PC-9 (cell line): ENCODE measurements at regions not wholly inside any gene's neighbourhood (a gene's known extent, or its start where the extent isn't known, plus 50 kb on each side); places are given as distances from the start of the nearest gene placed in this dataset.
A peak's percentile ranks its signal among the peaks of the same experiment; 100 is the strongest.

ENCODE experiments used
- BruUV-seq: library from RNA; stranded (reverse); fragments of 400-500 nt; replicated peaks from 2 replicates; lab custom pipeline; 2021; lab: Mats Ljungman, UMichigan
- CTCF ChIA-PET: fragments of 300-600 bp; sonication (Branson Sonifier 250); formaldehyde crosslinking; loops from one replicate; lab custom pipeline; 2022; ENCODE audit warnings: antibody characterized with exemption; lab: Charles Lee
- POLR2A ChIA-PET: fragments of 300-600 bp; sonication (Branson Sonifier 250); formaldehyde crosslinking; loops from one replicate; lab custom pipeline; 2022; ENCODE audit warnings: antibody characterized with exemption; ENCODE audit not compliant: unreplicated experiment; lab: Charles Lee
- DNase-seq, 2 experiments: peaks; one replicate each; pipeline versions ENCODE4 v3.0.0 to v3.0.0-alpha.2; 2015 to 2022; ENCODE audit warnings: mixed read lengths in 1 of 2
- H2AFZ ChIP-seq: fragments of 200-600 bp; sonication (generic); 2 replicates; pipeline ENCODE4 v1.8.1; 2017; ENCODE audit warnings: antibody characterized with exemption
- H3F3A ChIP-seq: fragments of 200-600 bp; sonication (generic); 2 replicates; pipeline ENCODE4 v1.8.1; 2017; ENCODE audit warnings: antibody characterized with exemption, mild to moderate bottlenecking, low read depth; ENCODE audit not compliant: insufficient read depth
- H3K27ac ChIP-seq: fragments of 200-600 bp; sonication (generic); 2 replicates; pipeline ENCODE4 v1.6.1; 2016; ENCODE audit warnings: mixed run types
- H3K27me3 ChIP-seq: fragments of 200-600 bp; sonication (generic); 2 replicates; pipeline ENCODE4 v1.6.1; 2016; ENCODE audit warnings: low read depth, mixed run types; ENCODE audit not compliant: insufficient read depth
- H3K36me3 ChIP-seq: fragments of 200-600 bp; sonication (generic); 2 replicates; pipeline ENCODE4 v1.6.1; 2016; ENCODE audit warnings: low read depth, mixed run types
- H3K4me1 ChIP-seq: fragments of 200-600 bp; sonication (generic); replicated peaks from 2 replicates; pipeline ENCODE4 v1.6.1; 2016; ENCODE audit warnings: mixed run types; ENCODE audit not compliant: insufficient read depth
- H3K4me2 ChIP-seq: fragments of 200-600 bp; sonication (generic); 2 replicates; pipeline ENCODE4 v1.6.1; 2017; ENCODE audit warnings: mixed run types
- H3K4me3 ChIP-seq: fragments of 200-600 bp; sonication (generic); 2 replicates; pipeline ENCODE4 v1.6.1; 2016; ENCODE audit warnings: mixed run types
- H3K79me2 ChIP-seq: fragments of 200-600 bp; sonication (generic); 2 replicates; pipeline ENCODE4 v1.6.1; 2017; ENCODE audit warnings: low read depth, mixed run types
- H3K9me2 ChIP-seq: fragments of 200-600 bp; sonication (generic); 2 replicates; pipeline ENCODE4 v1.8.1; 2017; ENCODE audit warnings: mild to moderate bottlenecking; ENCODE audit not compliant: insufficient read depth
- H3K9me3 ChIP-seq: fragments of 200-600 bp; sonication (generic); 2 replicates; pipeline ENCODE4 v1.8.1; 2016; ENCODE audit warnings: low read depth; ENCODE audit not compliant: insufficient read depth
- H4K20me1 ChIP-seq: fragments of 200-600 bp; sonication (generic); 2 replicates; pipeline ENCODE4 v1.8.1; 2017; ENCODE audit not compliant: insufficient read depth
- CTCF ChIP-seq: fragments of 200-600 bp; sonication (generic); conservative IDR thresholded peaks from 2 replicates; pipeline ENCODE4 v1.6.1; 2017; ENCODE audit warnings: mixed run types, antibody characterized with exemption, mild to moderate bottlenecking, moderate library complexity
- EZH2 ChIP-seq: fragments of 200-600 bp; sonication (generic); IDR thresholded peaks from 2 replicates; pipeline ENCODE4 v1.8.0; 2017; ENCODE audit warnings: antibody characterized with exemption, low read depth
- intact Hi-C: fragments of 100-400 bp; cut with micrococcal nuclease; formaldehyde crosslinking; loops from one replicate; pipeline ENCODE4 v1.10.0; 2022; ENCODE audit not compliant: unreplicated experiment

GRCh38 chr3:132167870-132168269 is 133.1 kb upstream of the CPNE4 start:
- Histone ChIP-seq H3K9me3 (no peaks in the 10 kb centered on the region), H4K20me1 (no peaks in the 10 kb centered on the region), H3K9me2 (no peaks in the 10 kb centered on the region), H3K4me3 (no peak overlapping the region), H2AFZ (no peak overlapping the region), H3K36me3 (no peaks in the 10 kb centered on the region), H3K27me3 (no peaks in the 10 kb centered on the region), H3K4me2 (no peak overlapping the region), H3K4me1 (peaks cover 29% of the 10 kb centered on the region), H3K27ac (no peak overlapping the region), H3K79me2 (no peaks in the 10 kb centered on the region), H3F3A (peaks cover 25% of the 10 kb centered on the region)
- CTCF ChIA-PET = no interaction called here
- intact Hi-C loops = no loop called here
- TF ChIP-seq EZH2 (no peak), CTCF (no peak)
- POLR2A ChIA-PET = no interaction called here
- no TSS peak for BruUV-seq
- DNase-seq = no peak

- Histone ChIP-seq H3K36me3 (no peaks in the 10 kb centered on the region), H3K9me2 (no peaks in the 10 kb centered on the region), H3F3A (no peaks in the 10 kb centered on the region), H3K4me2 (no peak overlapping the region), H3K4me3 (no peak overlapping the region), H3K27ac (no peak overlapping the region), H3K27me3 (no peaks in the 10 kb centered on the region), H2AFZ (no peak overlapping the region), H3K4me1 (no peaks in the 10 kb centered on the region), H3K9me3 (no peaks in the 10 kb centered on the region; the same call in 1 of the 2 replicates), H4K20me1 (no peaks in the 10 kb centered on the region), H3K79me2 (no peaks in the 10 kb centered on the region)
- no peak for TF ChIP-seq EZH2
- no peak for TF ChIP-seq CTCF
- BruUV-seq = no TSS peak
- intact Hi-C loops = no loop called here
- ChIA-PET POLR2A (no interaction called here), CTCF (no interaction called here)
- no peak for DNase-seq
These were observed 139.7 kb upstream of the CPNE4 start for GRCh38 chr3:132174500-132174899.

- Histone ChIP-seq H3K9me2 (no peaks in the 10 kb centered on the region), H3K4me3 (no peak overlapping the region), H3K79me2 (no peaks in the 10 kb centered on the region), H3F3A (peaks cover 5% of the 10 kb centered on the region; the same call in 1 of the 2 replicates), H3K9me3 (no peaks in the 10 kb centered on the region; the same call in 1 of the 2 replicates), H3K27ac (no peak overlapping the region; the same call in 1 of the 2 replicates), H2AFZ (no peak overlapping the region), H4K20me1 (no peaks in the 10 kb centered on the region), H3K36me3 (no peaks in the 10 kb centered on the region), H3K4me2 (peak overlapping the region; percentile 2; the same call in 1 of the 2 replicates), H3K27me3 (no peaks in the 10 kb centered on the region), H3K4me1 (peaks cover 10% of the 10 kb centered on the region; the same call in 1 of the 2 replicates)
- peak; percentile 45 to 84 for DNase-seq
- BruUV-seq = no TSS peak
- POLR2A ChIA-PET = no interaction called here
- TF ChIP-seq EZH2 (no peak), CTCF (peak; percentile 80)
- intact Hi-C loops = loop anchor here (1.0 to 10.0 kb wide), 5 partner anchors 142 to 1146 kb away; no protein-coding TSS in a partner anchor
- CTCF ChIA-PET = interaction anchor here (0.9 to 1.1 kb wide), 2 partner anchors 45 to 142 kb away, joined by 3 to 6 read pairs; no protein-coding TSS in a partner anchor
These were observed 136.8 kb upstream of the ACP3 start for GRCh38 chr3:132180337-132180791.
